Mononuclear cell (primary cell): ENCODE measurements at regions not wholly inside any gene's neighbourhood (a gene's known extent, or its start where the extent isn't known, plus 50 kb on each side); places are given as distances from the start of the nearest gene placed in this dataset.

Source experiments
- H3K27me3 ChIP-seq: 2 replicates; pipeline ENCODE4 v1.6.0; 2011; ENCODE audit warnings: low read length, control low read depth; ENCODE audit not compliant: insufficient read depth
- H3K4me1 ChIP-seq: 2 replicates; pipeline ENCODE4 v1.5.1; 2011; ENCODE audit warnings: mild to moderate bottlenecking, low read length, control low read depth; ENCODE audit not compliant: insufficient read depth
- H3K4me3 ChIP-seq: 2 replicates; pipeline ENCODE4 v1.5.1; 2011; ENCODE audit warnings: mild to moderate bottlenecking, low read length, moderate library complexity
- H3K9me3 ChIP-seq: 2 replicates; pipeline ENCODE4 v1.5.1; 2011; ENCODE audit warnings: low read depth, mild to moderate bottlenecking, control low read depth, low read length

- no peaks in the 10 kb centered on the region for H3K27me3 ChIP-seq
- H3K4me1 ChIP-seq: peaks cover 9% of the 10 kb centered on the region
- no peak overlapping the region for H3K4me3 ChIP-seq
- no peaks in the 10 kb centered on the region for H3K9me3 ChIP-seq
These were observed 255.2 kb upstream of the ZMIZ1 start for GRCh38 chr10:78813526-78813925.

GRCh38 chr10:78813998-78814399, 254.8 kb upstream of the ZMIZ1 start:
- Histone ChIP-seq H3K4me1 (peaks cover 9% of the 10 kb centered on the region), H3K27me3 (no peaks in the 10 kb centered on the region), H3K4me3 (no peak overlapping the region), H3K9me3 (no peaks in the 10 kb centered on the region)

GRCh38 chr10:78814407-78814806, 254.4 kb upstream of the ZMIZ1 start:
- peaks cover 9% of the 10 kb centered on the region for H3K4me1 ChIP-seq
- H3K4me3 ChIP-seq: no peak overlapping the region
- H3K27me3 ChIP-seq: no peaks in the 10 kb centered on the region
- H3K9me3 ChIP-seq: no peaks in the 10 kb centered on the region

GRCh38 chr10:78815702-78816334, 252.9 kb upstream of the ZMIZ1 start:
- H3K9me3 ChIP-seq: no peaks in the 10 kb centered on the region
- H3K27me3 ChIP-seq: no peaks in the 10 kb centered on the region
- no peak overlapping the region for H3K4me3 ChIP-seq
- H3K4me1 ChIP-seq: peaks cover 9% of the 10 kb centered on the region

- H3K4me3 ChIP-seq: no peak overlapping the region
- H3K9me3 ChIP-seq: no peaks in the 10 kb centered on the region
- peaks cover 9% of the 10 kb centered on the region for H3K4me1 ChIP-seq
These were observed 251.4 kb upstream of the ZMIZ1 start for GRCh38 chr10:78817361-78817760.

GRCh38 chr10:78817804-78818203, 251.0 kb upstream of the ZMIZ1 start:
- Histone ChIP-seq H3K4me1 (peaks cover 9% of the 10 kb centered on the region), H3K4me3 (no peak overlapping the region), H3K9me3 (no peaks in the 10 kb centered on the region), H3K27me3 (no peaks in the 10 kb centered on the region)

More at GRCh38 chr10:78817361-78817760, 251.4 kb upstream of the ZMIZ1 start:
- no peaks in the 10 kb centered on the region for H3K27me3 ChIP-seq

GRCh38 chr10:78819361-78820006, 249.3 kb upstream of the ZMIZ1 start:
- Histone ChIP-seq H3K4me3 (no peak overlapping the region), H3K9me3 (no peaks in the 10 kb centered on the region), H3K4me1 (peaks cover 9% of the 10 kb centered on the region), H3K27me3 (no peaks in the 10 kb centered on the region)

GRCh38 chr10:78820007-78820362, 248.8 kb upstream of the ZMIZ1 start:
- peaks cover 9% of the 10 kb centered on the region for H3K4me1 ChIP-seq
- no peak overlapping the region for H3K4me3 ChIP-seq
- H3K9me3 ChIP-seq: no peaks in the 10 kb centered on the region
- H3K27me3 ChIP-seq: no peaks in the 10 kb centered on the region

- H3K9me3 ChIP-seq: no peaks in the 10 kb centered on the region
- no peaks in the 10 kb centered on the region for H3K27me3 ChIP-seq
- peaks cover 9% of the 10 kb centered on the region for H3K4me1 ChIP-seq
- H3K4me3 ChIP-seq: no peak overlapping the region
These were observed 247.7 kb upstream of the ZMIZ1 start for GRCh38 chr10:78821052-78821451.

- H3K27me3 ChIP-seq: no peaks in the 10 kb centered on the region
- H3K4me3 ChIP-seq: no peak overlapping the region
- no peaks in the 10 kb centered on the region for H3K4me1 ChIP-seq
- H3K9me3 ChIP-seq: no peaks in the 10 kb centered on the region
These were observed 239.9 kb upstream of the ZMIZ1 start for GRCh38 chr10:78828647-78829539.

- no peaks in the 10 kb centered on the region for H3K4me1 ChIP-seq
- H3K9me3 ChIP-seq: no peaks in the 10 kb centered on the region
- H3K4me3 ChIP-seq: no peak overlapping the region
- no peaks in the 10 kb centered on the region for H3K27me3 ChIP-seq
These were observed 239.2 kb upstream of the ZMIZ1 start for GRCh38 chr10:78829565-78829964.

GRCh38 chr10:78830062-78830975, 238.4 kb upstream of the ZMIZ1 start:
- Histone ChIP-seq H3K27me3 (no peaks in the 10 kb centered on the region), H3K9me3 (no peaks in the 10 kb centered on the region), H3K4me3 (no peak overlapping the region), H3K4me1 (no peaks in the 10 kb centered on the region)

- Histone ChIP-seq H3K9me3 (no peaks in the 10 kb centered on the region), H3K27me3 (no peaks in the 10 kb centered on the region), H3K4me1 (no peaks in the 10 kb centered on the region), H3K4me3 (no peak overlapping the region)
These were observed 237.8 kb upstream of the ZMIZ1 start for GRCh38 chr10:78830976-78831375.

- H3K9me3 ChIP-seq: no peaks in the 10 kb centered on the region
- H3K27me3 ChIP-seq: no peaks in the 10 kb centered on the region
- H3K4me1 ChIP-seq: no peaks in the 10 kb centered on the region
- H3K4me3 ChIP-seq: no peak overlapping the region
These were observed 237.3 kb upstream of the ZMIZ1 start for GRCh38 chr10:78831461-78831860.
